K562 (cell line): ENCODE measurements at regions not wholly inside any gene's neighbourhood (a gene's known extent, or its start where the extent isn't known, plus 50 kb on each side); places are given as distances from the start of the nearest gene placed in this dataset.

Source experiments
- BRCA1 ChIP-seq, 2 experiments: fragments of 450-650 bp in 1 of 2; sonication (generic) in 1 of 2; formaldehyde crosslinking in 1 of 2; IDR thresholded peaks; 2 replicates each; pipeline versions ENCODE4 v1.5.0 to v1.6.1; 2017 to 2020; ENCODE audit warnings: mild to moderate bottlenecking in 1 of 2, missing genetic modification reagents in 1 of 2
- GABPA ChIP-seq: fragments of 200-800 bp; sonication (Bioruptor generic); conservative IDR thresholded peaks from 2 replicates; pipeline ENCODE4 v1.6.1; 2016; ENCODE audit warnings: low read depth, missing genetic modification characterization, missing compliant biosample characterization
- KHSRP ChIP-seq: fragments of 450-650 bp; IDR thresholded peaks from 2 replicates; pipeline ENCODE4 v1.6.1; 2017
- TSHZ1 ChIP-seq: fragments of 250-450 bp; sonication (Bioruptor Pico); IDR thresholded peaks from 2 replicates; pipeline ENCODE4 v1.4.0; 2020; ENCODE audit warnings: mild to moderate bottlenecking, moderate library complexity
- ZBTB40 ChIP-seq, 2 experiments: fragments of 450-650 bp in 1 of 2; sonication (generic) in 1 of 2; formaldehyde crosslinking in 1 of 2; IDR thresholded peaks; 2 replicates each; pipeline versions ENCODE4 v1.7.1 to v1.9.0; 2016 to 2022; ENCODE audit warnings: inconsistent platforms in 1 of 2, mild to moderate bottlenecking in 1 of 2, missing genetic modification reagents in 1 of 2
- ZNF561 ChIP-seq: fragments of 450-650 bp; formaldehyde crosslinking; conservative IDR thresholded peaks from 2 replicates; pipeline ENCODE4 v1.4.0; 2020; ENCODE audit warnings: mild to moderate bottlenecking, moderate library complexity

GRCh38 chr2:64795024-64795592 is 141.4 kb upstream of the SERTAD2 start (continued):
- TF ChIP-seq ZBTB40 (IDR thresholded peaks at IDR 0.05) (no peak), ZBTB40 (CRISPR knock-in tag; IDR thresholded peaks at IDR 0.05) (no peak), BRCA1 (IDR thresholded peaks at IDR 0.05) (no peak), BRCA1 (CRISPR knock-in tag; IDR thresholded peaks at IDR 0.05) (no peak), KHSRP (no peak), GABPA (tag) (no peak), ZNF561 (CRISPR knock-in tag) (no peak), TSHZ1 (CRISPR knock-in tag) (no peak)
